KBM-7 (cell line): ENCODE measurements at regions not wholly inside any gene's neighbourhood (a gene's known extent, or its start where the extent isn't known, plus 50 kb on each side); places are given as distances from the start of the nearest gene placed in this dataset.

ENCODE experiments used
- DNase-seq: peaks from one replicate; pipeline ENCODE4 v3.0.0-alpha.2; 2015
- in situ Hi-C: fragments of 300-500 bp; cut with MboI; formaldehyde crosslinking; loops from 2 replicates; pipeline ENCODE4 v1.14.3; 2020; ENCODE audit warnings: low sequenced_read_pairs, low pct_unique_long_range_greater_than_20kb, mixed read lengths

DNA sequence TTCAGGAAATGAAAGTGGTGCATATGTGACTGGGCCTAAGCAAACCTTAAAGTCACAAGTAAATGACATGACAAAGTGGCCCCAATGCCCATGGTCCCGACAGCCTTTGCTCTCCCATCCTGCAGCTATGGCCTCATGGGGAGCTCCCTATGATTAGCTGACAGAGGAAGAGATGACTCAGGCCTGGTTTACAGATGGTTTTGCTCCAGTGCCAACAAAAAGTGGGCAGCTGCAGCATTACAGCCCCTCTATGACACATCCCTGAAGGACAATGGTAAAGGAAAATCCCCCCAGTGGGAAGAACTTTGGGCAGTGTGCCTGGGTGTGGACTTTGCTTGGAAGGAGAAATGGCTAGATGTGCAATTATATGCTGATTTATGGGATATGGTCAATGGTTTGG lies 105.1 kb upstream of the ADCY1 start:
- in situ Hi-C loops, result no loop called here
- no peak for DNase-seq

DNA sequence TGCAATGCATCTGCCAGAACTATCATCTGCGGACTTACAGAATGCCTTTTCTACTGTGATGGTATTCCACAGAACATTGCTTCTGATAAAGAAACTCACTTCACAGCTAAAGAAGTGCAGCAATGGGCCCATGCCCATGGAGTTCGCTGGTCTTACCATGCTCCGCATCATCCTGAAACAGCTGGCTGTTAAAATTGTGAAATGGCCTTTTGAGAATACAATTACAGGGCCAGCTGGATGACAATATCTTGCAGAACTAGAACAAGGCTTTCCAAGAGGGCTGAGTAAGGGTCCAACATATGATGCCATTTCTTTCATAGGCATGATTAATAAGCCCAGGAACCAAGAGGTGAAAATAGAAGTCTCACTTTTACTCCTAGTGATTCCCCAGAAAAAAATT lies 104.1 kb upstream of the ADCY1 start:
- no peak for DNase-seq
- in situ Hi-C loops, result no loop called here

DNA sequence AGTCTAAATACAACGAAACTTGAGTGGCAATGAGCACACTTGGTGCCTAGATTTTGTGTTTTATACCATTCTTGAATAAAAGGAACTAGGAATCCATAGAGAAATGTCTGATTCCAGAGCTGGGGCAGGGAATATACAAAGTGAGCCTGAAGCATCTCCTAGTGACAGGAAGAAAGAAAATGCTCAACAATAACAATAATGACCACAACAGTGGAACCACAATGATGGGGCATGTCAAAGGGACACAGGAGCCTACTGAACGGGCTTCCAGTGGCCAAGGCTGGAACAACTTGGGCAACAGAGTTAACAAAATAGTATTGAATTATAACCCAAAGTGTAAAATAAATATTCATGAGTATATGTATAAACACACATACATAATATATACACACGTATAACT lies 94.4 kb upstream of the ADCY1 start:
- in situ Hi-C loops, result no loop called here
- no peak for DNase-seq

DNA sequence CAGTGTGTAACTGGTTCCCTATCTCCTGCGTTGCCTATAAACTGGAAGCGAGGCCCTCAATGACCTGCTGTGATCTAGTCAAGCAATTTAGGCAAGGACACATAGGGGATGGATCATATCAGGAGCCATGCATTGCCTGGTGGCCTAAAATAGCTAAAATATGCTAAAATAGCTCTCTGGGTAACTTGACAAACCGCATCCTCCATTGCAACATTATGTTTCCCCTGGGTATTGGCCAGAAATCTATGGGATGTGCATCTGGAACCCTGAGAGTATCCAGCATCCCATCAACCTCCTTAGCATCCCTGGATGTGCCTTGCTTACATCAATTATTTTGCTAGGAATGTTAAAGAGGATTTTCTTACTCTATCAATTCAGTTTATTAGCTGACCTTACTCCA lies 91.7 kb upstream of the ADCY1 start:
- DNase-seq, result no peak
- in situ Hi-C loops, result no loop called here

DNA sequence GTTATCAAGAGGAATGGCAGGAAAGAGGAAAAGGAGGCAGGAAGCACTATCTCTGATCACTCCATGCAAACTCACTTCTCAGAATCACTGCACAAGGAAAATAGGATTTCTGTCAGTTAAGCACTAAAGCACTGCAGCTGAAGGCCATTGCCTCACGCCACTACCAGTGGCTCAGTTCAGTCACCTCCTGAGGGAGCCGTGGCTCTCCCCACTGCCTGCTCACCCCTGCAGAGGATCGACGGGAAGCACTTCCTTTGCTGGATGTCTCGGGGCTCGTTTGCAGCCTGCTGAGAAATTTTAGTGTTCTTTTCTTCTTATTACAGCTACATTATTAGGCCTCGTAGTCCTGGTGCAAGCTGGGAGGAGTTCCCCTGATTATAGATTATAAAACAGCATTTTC lies 90.1 kb upstream of the ADCY1 start:
- in situ Hi-C loops, result no loop called here
- DNase-seq, result no peak

DNA sequence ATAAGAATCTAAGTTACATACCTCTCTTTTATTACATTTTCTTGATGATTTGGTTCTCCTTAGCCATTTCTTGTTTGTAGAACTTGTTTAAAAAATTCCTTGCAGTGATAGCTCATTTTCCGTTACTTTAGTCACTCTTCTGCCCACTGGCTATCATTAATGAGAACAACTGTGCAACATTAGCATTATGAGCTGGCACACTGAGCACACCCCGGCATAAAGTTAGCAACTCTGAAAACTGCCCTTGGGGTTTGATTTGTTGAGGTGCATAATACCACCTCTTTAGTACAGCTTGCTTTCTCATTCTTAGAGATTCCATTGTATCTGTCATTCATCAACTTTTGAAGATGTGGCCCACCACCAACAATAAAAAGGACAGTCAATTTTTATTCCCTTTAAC lies 87.6 kb upstream of the ADCY1 start:
- in situ Hi-C loops, result no loop called here
- DNase-seq, result no peak

DNA sequence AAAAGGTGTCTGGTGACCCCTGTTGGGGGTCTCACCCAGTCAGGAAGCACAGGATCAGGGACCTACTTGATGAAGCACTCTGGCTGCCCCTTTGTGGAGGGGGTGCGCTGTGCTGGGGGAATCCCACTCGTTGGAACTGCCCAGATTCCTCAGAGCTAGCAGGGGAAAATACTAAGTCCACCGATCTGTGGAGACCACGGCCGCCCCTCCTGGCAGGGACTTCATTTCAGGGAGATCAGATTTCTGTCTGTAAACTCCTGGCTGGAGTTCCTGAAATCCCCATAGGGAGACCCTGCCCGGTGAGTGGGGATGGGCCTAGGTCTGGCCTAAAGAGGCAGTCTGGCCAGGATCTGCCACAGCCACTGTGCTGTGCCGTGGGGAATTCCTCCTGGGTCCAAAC lies 79.3 kb upstream of the ADCY1 start:
- in situ Hi-C loops, result no loop called here
- DNase-seq, result no peak

DNA sequence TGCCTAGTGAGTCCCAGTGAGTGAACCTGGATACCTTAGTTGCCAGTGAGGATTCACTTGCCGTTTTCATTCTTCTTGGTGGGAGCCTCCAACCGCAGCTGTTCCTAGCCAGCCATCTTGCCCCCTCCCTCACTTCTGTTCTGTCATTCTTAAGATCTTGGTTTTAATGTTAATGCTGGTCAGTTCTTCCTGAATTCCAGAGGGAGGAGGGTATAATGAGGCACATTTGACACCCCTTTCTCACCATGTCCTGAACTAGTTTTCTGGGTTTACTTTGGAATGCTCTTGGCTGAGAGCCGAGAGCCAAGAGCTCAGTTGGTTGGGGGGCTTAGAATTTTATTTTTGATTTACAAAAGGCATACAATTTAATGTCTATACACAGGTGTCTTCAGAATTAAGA lies 78.5 kb upstream of the ADCY1 start:
- in situ Hi-C loops, result no loop called here
- no peak for DNase-seq

DNA sequence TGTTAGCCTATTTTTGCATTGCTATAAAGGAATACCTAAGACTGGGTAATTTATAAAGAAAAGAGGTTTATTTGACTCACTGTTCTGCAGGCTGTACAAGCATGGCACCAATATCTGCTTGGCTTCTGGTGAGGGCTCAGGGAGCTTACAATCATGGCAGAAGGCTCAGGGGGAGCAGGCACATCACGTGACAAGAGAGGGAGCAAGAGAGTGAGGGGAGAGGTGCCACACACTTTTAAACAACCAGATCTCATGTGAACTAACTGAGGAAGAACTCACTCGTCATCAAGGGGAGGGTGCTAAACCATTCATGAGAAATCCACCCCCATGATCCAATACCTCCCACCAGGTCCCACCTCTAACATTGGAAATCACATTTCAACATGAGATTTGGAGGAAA lies 73.9 kb upstream of the ADCY1 start:
- in situ Hi-C loops, result no loop called here
- DNase-seq, result no peak

DNA sequence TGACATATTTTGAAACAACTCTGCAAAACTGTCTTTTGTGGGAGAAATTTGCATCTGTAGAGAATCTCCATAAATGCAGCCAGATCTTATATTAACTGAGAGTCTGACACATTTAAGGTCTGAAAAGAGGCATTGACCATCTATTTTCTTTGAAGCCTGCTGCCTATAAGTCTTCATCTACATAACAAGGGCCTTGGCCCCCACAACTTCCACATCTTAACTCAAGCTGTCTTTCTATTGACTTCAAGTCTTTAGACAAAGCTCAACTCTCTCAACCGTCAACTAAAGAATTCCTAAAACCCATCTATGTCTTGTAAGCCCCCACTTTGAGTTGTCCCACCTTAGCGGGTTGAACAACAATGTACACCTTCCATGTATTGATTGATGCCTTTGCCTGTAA lies 72.4 kb upstream of the ADCY1 start:
- no peak for DNase-seq
- in situ Hi-C loops, result no loop called here

DNA sequence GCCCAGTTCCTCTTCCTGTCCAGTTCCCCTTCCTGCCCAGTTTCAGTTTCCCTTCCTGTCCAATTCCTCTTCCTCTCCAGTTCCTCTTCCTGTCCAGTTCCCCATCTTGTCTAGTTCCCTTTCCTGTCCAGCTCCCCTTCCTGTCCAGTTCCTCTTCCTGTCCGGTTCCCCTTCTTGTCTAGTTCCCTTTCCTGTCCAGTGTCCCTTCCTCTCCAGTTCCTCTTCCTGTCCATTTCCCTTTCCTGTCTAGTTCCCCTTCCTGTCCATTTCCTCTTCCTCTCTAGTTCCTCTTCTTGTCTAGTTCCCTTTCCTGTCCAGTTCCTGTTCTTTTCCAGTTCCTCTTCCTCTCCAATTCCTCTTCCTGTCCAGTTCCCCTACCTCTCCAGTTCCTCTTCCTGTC lies 68.1 kb upstream of the ADCY1 start:
- in situ Hi-C loops, result no loop called here
- no peak for DNase-seq

DNA sequence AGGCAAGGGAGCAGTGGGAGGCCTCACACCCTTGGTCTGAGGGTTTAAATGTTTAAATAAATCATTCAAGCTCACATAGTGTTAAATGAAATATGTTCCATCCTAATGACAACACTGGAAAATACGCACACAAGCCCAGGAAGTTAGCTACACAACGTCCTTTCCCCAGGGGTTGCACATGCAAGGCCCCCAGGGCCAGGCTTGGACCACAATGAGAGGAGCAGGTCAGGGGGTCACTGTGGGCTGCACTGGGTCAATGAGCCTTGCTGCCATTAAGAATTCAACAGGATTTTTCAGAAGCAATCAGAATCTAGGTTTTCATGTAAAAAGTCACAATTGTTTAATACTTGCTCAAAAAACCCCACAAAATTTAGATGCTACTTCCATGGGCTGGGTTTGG lies 64.9 kb upstream of the ADCY1 start:
- no peak for DNase-seq
- in situ Hi-C loops, result no loop called here

DNA sequence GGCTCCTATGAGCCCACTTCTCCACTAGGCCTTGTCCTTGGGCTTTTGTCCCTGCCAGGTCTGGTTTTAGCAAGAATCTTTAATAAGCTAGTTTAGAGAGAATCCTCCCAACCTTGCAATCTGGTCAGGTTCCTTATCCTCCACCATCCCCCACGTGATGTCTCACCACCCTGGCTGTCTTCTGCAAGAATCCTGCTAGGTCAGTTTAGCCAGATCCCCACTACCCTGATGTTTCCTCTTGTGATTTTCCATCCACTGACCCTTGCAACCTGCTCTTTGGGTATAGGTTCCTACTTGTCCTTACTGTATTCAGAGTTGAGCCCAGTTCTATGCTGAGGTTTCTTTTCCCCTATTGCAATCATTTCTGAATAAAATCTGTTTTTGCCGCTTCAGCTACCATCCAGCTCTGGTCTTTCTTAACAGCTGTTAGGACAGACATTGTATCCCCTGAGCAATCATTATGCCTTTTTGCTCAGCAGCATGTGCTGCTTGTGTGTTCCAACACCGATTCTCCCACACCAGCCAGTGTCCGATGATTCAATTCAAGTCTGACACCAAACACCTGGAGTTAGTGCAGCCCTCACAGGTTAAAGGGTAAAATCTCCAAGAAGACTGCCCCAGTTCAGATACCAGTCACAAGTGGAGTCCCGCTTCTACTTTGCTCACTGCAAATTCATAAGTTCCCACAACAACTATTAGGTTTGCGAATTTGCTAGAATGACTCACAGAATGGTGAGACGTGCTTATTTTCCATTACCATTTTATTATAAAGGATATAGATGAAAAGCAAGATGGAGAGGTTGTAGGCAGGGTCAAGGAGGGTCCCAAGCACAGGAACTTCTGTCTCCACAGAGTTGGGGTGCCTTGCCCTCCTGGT lies 62.2 kb upstream of the ADCY1 start:
- DNase-seq, result no peak

DNA sequence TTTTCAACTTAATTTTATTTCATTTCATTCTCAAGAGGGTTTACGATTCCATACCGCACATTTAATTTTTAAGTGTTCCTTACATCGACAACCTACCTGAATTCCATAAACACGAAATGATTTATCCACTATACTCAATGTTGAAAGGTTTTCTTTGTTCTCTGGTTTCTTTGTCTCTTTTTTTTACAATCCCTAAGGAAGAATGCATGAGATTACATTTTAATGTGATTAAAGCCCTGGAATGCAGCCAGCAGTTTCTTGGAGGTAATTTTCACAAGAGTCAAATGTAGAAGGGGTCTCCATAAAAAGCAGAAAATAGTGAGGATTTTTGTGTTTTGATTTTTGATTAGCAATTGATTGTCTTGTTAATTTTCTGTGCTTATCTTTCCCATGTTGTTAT lies 59.2 kb upstream of the ADCY1 start:
- in situ Hi-C loops, result no loop called here

More for the DNA sequence above, 62.2 kb upstream of the ADCY1 start:
- in situ Hi-C loops, result no loop called here

DNA sequence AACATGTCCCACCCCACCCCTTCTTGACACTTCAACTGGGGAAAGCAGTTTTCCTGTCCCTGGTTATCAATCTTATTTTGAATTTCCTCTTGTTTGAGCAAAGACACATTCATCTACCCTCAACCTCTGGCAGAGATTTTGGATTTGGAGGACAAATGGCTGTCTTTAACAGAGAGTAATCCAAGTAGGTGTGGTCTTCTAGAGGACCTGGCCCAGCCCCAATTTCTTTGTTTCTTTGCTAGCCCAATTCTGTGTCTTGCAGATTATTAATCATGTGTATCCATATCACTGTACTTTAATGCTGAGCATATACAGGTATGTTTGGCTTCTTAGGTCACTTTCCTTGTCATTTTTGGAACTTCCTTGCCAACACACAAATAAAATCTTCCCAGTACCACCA lies 58.8 kb upstream of the ADCY1 start:
- in situ Hi-C loops, result no loop called here
- no peak for DNase-seq

More for the DNA sequence above, 59.2 kb upstream of the ADCY1 start:
- no peak for DNase-seq
